HG03097 (cell line): ENCODE measurements at regions not wholly inside any gene's neighbourhood (a gene's known extent, or its start where the extent isn't known, plus 50 kb on each side); places are given as distances from the start of the nearest gene placed in this dataset.

Source experiments
- ATAC-seq: cut with Tn5 transposase; IDR thresholded peaks from one replicate; pipeline ENCODE4 v1.9.1; 2021; ENCODE audit not compliant: unreplicated experiment, low FRiP score

- ATAC-seq = peak; percentile 83
These were observed 77.3 kb upstream of the CNTN1 start for GRCh38 chr12:40614923-40615322.

DNA sequence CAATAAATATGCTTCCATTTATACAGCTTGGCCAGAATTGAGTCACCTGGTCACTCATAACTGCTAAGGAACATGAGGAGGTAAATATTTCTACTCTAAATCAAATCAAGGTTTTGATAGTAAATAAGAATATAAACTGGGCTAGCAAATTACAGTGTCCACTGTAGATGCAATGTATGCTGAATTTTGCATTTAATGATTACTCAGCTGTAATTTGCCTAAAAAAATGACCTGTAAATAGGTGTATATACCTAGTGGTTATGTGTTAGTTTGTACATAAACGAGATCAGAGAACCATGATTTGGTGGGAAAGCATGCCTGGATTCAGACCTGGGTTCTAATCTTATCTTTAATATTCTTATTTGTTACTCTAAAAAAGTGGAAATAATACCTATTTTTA lies 76.6 kb upstream of the CNTN1 start:
- no peak for ATAC-seq

- ATAC-seq = no peak
These were observed 75.8 kb upstream of the CNTN1 start for GRCh38 chr12:40616383-40616915.

GRCh38 chr12:40618636-40619035 lies 73.6 kb upstream of the CNTN1 start:
- no peak for ATAC-seq

- no peak for ATAC-seq
These were observed 71.6 kb upstream of the CNTN1 start for GRCh38 chr12:40620564-40621019.

GRCh38 chr12:40622246-40622838 lies 69.9 kb upstream of the CNTN1 start:
- no peak for ATAC-seq

DNA sequence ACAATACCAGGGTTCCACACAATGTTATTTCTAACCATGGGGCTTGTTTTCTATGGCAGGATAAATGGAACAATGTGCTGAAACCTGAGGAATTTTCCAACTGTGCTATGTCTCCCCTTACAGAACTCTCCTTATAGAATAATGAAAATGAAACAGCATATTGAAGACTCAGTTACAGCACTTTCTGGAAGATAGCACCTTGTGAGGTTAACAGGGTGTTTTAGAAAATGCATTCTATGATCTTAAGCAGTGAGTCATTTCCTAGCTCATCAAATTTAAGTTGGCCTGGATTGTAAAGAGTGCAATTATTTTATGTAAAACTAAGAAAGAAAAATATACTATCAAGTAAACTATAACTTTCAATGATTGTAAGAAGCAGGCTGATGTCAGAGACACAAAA lies 60.1 kb upstream of the CNTN1 start:
- no peak for ATAC-seq

GRCh38 chr12:40632933-40633332 lies 59.3 kb upstream of the CNTN1 start:
- ATAC-seq = no peak

- no peak for ATAC-seq
These were observed 57.6 kb upstream of the CNTN1 start for GRCh38 chr12:40634517-40635131.

- no peak for ATAC-seq
These were observed 57.0 kb upstream of the CNTN1 start for GRCh38 chr12:40635141-40635731.
